ENCODE measurements at regions not wholly inside any gene's neighbourhood (a gene's known extent, or its start where the extent isn't known, plus 50 kb on each side); places are given as distances from the start of the nearest gene placed in this dataset.

DNA sequence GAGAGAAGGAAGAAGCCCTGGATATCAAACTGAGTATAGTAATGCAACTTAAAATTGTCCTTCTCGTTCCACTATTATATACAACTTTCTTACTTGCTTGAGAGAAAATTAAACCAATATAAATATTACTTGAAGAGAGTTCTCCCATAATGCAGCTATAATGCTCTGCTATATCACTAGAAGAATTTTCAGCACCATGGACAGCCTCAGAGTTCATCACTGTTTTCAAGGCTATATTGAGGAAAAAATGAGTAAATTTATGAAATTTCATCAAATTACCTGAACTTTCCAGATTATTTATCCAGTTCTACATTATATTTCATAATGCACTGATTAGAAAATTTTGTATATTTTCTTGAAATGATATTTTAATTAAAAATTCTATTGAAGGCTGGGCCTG lies 1053.5 kb upstream of the FAM98A start:
- TF ChIP-seq, protein P1, sequence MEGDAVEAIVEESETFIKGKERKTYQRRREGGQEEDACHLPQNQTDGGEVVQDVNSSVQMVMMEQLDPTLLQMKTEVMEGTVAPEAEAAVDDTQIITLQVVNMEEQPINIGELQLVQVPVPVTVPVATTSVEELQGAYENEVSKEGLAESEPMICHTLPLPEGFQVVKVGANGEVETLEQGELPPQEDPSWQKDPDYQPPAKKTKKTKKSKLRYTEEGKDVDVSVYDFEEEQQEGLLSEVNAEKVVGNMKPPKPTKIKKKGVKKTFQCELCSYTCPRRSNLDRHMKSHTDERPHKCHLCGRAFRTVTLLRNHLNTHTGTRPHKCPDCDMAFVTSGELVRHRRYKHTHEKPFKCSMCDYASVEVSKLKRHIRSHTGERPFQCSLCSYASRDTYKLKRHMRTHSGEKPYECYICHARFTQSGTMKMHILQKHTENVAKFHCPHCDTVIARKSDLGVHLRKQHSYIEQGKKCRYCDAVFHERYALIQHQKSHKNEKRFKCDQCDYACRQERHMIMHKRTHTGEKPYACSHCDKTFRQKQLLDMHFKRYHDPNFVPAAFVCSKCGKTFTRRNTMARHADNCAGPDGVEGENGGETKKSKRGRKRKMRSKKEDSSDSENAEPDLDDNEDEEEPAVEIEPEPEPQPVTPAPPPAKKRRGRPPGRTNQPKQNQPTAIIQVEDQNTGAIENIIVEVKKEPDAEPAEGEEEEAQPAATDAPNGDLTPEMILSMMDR (IDR thresholded peaks at IDR 0.05): no peak
- no peak for TF ChIP-seq EZH2phosphoT487 (IDR thresholded peaks at IDR 0.05)

Data from neural progenitor cell (in vitro differentiated cells).